ENCODE measurements at regions not wholly inside any gene's neighbourhood (a gene's known extent, or its start where the extent isn't known, plus 50 kb on each side); places are given as distances from the start of the nearest gene placed in this dataset.

- TF ChIP-seq CTCF (IDR thresholded peaks at IDR 0.05): no peak
- no peak for TF ChIP-seq POLR2A (IDR thresholded peaks at IDR 0.05)
- no peak for TF ChIP-seq EP300 (IDR thresholded peaks at IDR 0.05)
Measured at GRCh38 chr5:114716955-114717354, 355.1 kb downstream of the KCNN2 start.
